H1 (cell line): ENCODE measurements at regions not wholly inside any gene's neighbourhood (a gene's known extent, or its start where the extent isn't known, plus 50 kb on each side); places are given as distances from the start of the nearest gene placed in this dataset.

ENCODE experiments used
- CTCF ChIP-seq, 3 experiments: IDR thresholded peaks; 1 replicate in 2 of 3; 2 replicates in 1 of 3; pipeline versions ENCODE4 v1.5.1 to v1.6.1; 2011; ENCODE audit warnings: low read length in 3 of 3, mild to moderate bottlenecking in 3 of 3, inconsistent platforms in 2 of 3, low read depth in 1 of 3, moderate library complexity in 1 of 3; ENCODE audit not compliant: insufficient read depth in 1 of 3; ENCODE audit errors: control extremely low read depth in 1 of 3
- KDM4A ChIP-seq: IDR thresholded peaks from one replicate; pipeline ENCODE4 v1.7.1; 2012; ENCODE audit warnings: low read depth, mild to moderate bottlenecking, moderate library complexity, low read length, inconsistent platforms; ENCODE audit not compliant: severe bottlenecking
- PHF8 ChIP-seq: fragments of 200-600 bp; sonication (generic); conservative IDR thresholded peaks from 2 replicates; pipeline ENCODE4 v1.7.1; 2012; ENCODE audit warnings: low read depth, mild to moderate bottlenecking, inconsistent platforms, low read length, moderate library complexity
- SAP30 ChIP-seq: fragments of 300-600 bp; sonication (generic); IDR thresholded peaks from 2 replicates; pipeline ENCODE4 v1.7.1; 2012; ENCODE audit warnings: low read length, moderate library complexity, mild to moderate bottlenecking, inconsistent platforms; ENCODE audit not compliant: insufficient read depth, insufficient replicate concordance
- YY1 ChIP-seq: IDR thresholded peaks from 2 replicates; pipeline ENCODE4 v1.6.1; 2011; ENCODE audit warnings: low read depth, mild to moderate bottlenecking, low read length
- ZNF274 ChIP-seq: IDR thresholded peaks from 2 replicates; pipeline ENCODE4 v1.7.0; 2012; ENCODE audit warnings: low read length, borderline replicate concordance; ENCODE audit errors: extremely low read depth
- TF ChIP-seq, protein P1 (sequence below): IDR thresholded peaks from 2 replicates; pipeline ENCODE4 v1.6.1; 2012; ENCODE audit warnings: inconsistent platforms
- TF ChIP-seq, protein P2 (sequence below): IDR thresholded peaks from 2 replicates; pipeline ENCODE4 v1.6.1; 2011; ENCODE audit warnings: low read length, improper control_type of control experiment

- TF ChIP-seq YY1 (no peak), ZNF274 (no peak), CTCF (IDR thresholded peaks at IDR 0.05; ENCODE audit: control extremely low read depth in 1 of 3, insufficient read depth in 1 of 3, low read depth in 1 of 3, low read length in 3 of 3) (peak; percentile 43 to 57 (median 55)), KDM4A (no peak), SAP30 (no peak), PHF8 (no peak)
- TF ChIP-seq, protein P1, sequence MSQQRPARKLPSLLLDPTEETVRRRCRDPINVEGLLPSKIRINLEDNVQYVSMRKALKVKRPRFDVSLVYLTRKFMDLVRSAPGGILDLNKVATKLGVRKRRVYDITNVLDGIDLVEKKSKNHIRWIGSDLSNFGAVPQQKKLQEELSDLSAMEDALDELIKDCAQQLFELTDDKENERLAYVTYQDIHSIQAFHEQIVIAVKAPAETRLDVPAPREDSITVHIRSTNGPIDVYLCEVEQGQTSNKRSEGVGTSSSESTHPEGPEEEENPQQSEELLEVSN: peak; percentile 70; the same call in 1 of the 2 replicates
- TF ChIP-seq, protein P2, sequence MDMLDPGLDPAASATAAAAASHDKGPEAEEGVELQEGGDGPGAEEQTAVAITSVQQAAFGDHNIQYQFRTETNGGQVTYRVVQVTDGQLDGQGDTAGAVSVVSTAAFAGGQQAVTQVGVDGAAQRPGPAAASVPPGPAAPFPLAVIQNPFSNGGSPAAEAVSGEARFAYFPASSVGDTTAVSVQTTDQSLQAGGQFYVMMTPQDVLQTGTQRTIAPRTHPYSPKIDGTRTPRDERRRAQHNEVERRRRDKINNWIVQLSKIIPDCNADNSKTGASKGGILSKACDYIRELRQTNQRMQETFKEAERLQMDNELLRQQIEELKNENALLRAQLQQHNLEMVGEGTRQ: no peak
Observed at GRCh38 chr11:119999220-119999619, 138.7 kb downstream of the TRIM29 start (continued).
